ENCODE measurements at regions not wholly inside any gene's neighbourhood (a gene's known extent, or its start where the extent isn't known, plus 50 kb on each side); places are given as distances from the start of the nearest gene placed in this dataset.

- ATAC-seq (no peak), DNase-seq (ENCODE audit: low spot score) (no peak)
- no peak overlapping the region for H3K27ac Mint-ChIP-seq
- H3K4me3 Mint-ChIP-seq: no peak overlapping the region
- TF ChIP-seq ZNF138 (CRISPR knock-in tag; conservative IDR thresholded peaks at IDR 0.05) (no peak), ZNF219 (CRISPR knock-in tag; IDR thresholded peaks at IDR 0.05; ENCODE audit: borderline replicate concordance) (no peak), IRF1 (CRISPR knock-in tag; IDR thresholded peaks at IDR 0.05) (no peak), GRHL2 (CRISPR knock-in tag; IDR thresholded peaks at IDR 0.05; ENCODE audit: insufficient replicate concordance, severe bottlenecking) (no peak), NR1H2 (CRISPR knock-in tag; IDR thresholded peaks at IDR 0.05) (no peak), ATF3 (CRISPR knock-in tag; conservative IDR thresholded peaks at IDR 0.05) (no peak), CREM (CRISPR knock-in tag; IDR thresholded peaks at IDR 0.05) (no peak), USF2 (CRISPR knock-in tag; IDR thresholded peaks at IDR 0.05) (no peak), ZNF671 (CRISPR knock-in tag; IDR thresholded peaks at IDR 0.05) (no peak), FOXP4 (CRISPR knock-in tag; IDR thresholded peaks at IDR 0.05) (no peak), NFATC4 (CRISPR knock-in tag; IDR thresholded peaks at IDR 0.05) (no peak), PRRX2 (CRISPR knock-in tag; IDR thresholded peaks at IDR 0.05) (no peak), ELF4 (CRISPR knock-in tag; IDR thresholded peaks at IDR 0.05; ENCODE audit: low read depth) (no peak), FOXP1 (CRISPR knock-in tag; IDR thresholded peaks at IDR 0.05; ENCODE audit: borderline replicate concordance) (no peak)
- TF ChIP-seq, protein P1, sequence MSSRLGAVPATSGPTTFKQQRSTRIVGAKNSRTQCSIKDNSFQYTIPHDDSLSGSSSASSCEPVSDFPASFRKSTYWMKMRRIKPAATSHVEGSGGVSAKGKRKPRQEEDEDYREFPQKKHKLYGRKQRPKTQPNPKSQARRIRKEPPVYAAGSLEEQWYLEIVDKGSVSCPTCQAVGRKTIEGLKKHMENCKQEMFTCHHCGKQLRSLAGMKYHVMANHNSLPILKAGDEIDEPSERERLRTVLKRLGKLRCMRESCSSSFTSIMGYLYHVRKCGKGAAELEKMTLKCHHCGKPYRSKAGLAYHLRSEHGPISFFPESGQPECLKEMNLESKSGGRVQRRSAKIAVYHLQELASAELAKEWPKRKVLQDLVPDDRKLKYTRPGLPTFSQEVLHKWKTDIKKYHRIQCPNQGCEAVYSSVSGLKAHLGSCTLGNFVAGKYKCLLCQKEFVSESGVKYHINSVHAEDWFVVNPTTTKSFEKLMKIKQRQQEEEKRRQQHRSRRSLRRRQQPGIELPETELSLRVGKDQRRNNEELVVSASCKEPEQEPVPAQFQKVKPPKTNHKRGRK (CRISPR knock-in tag; IDR thresholded peaks at IDR 0.05; ENCODE audit: borderline replicate concordance): no peak
- TF ChIP-seq, protein P2, sequence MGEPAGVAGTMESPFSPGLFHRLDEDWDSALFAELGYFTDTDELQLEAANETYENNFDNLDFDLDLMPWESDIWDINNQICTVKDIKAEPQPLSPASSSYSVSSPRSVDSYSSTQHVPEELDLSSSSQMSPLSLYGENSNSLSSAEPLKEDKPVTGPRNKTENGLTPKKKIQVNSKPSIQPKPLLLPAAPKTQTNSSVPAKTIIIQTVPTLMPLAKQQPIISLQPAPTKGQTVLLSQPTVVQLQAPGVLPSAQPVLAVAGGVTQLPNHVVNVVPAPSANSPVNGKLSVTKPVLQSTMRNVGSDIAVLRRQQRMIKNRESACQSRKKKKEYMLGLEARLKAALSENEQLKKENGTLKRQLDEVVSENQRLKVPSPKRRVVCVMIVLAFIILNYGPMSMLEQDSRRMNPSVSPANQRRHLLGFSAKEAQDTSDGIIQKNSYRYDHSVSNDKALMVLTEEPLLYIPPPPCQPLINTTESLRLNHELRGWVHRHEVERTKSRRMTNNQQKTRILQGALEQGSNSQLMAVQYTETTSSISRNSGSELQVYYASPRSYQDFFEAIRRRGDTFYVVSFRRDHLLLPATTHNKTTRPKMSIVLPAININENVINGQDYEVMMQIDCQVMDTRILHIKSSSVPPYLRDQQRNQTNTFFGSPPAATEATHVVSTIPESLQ (CRISPR knock-in tag; IDR thresholded peaks at IDR 0.05): no peak
- TF ChIP-seq, protein P3, sequence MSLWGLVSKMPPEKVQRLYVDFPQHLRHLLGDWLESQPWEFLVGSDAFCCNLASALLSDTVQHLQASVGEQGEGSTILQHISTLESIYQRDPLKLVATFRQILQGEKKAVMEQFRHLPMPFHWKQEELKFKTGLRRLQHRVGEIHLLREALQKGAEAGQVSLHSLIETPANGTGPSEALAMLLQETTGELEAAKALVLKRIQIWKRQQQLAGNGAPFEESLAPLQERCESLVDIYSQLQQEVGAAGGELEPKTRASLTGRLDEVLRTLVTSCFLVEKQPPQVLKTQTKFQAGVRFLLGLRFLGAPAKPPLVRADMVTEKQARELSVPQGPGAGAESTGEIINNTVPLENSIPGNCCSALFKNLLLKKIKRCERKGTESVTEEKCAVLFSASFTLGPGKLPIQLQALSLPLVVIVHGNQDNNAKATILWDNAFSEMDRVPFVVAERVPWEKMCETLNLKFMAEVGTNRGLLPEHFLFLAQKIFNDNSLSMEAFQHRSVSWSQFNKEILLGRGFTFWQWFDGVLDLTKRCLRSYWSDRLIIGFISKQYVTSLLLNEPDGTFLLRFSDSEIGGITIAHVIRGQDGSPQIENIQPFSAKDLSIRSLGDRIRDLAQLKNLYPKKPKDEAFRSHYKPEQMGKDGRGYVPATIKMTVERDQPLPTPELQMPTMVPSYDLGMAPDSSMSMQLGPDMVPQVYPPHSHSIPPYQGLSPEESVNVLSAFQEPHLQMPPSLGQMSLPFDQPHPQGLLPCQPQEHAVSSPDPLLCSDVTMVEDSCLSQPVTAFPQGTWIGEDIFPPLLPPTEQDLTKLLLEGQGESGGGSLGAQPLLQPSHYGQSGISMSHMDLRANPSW (CRISPR knock-in tag; conservative IDR thresholded peaks at IDR 0.05; ENCODE audit: low read depth): no peak
- TF ChIP-seq, protein P4, sequence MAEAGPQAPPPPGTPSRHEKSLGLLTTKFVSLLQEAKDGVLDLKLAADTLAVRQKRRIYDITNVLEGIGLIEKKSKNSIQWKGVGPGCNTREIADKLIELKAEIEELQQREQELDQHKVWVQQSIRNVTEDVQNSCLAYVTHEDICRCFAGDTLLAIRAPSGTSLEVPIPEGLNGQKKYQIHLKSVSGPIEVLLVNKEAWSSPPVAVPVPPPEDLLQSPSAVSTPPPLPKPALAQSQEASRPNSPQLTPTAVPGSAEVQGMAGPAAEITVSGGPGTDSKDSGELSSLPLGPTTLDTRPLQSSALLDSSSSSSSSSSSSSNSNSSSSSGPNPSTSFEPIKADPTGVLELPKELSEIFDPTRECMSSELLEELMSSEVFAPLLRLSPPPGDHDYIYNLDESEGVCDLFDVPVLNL (CRISPR knock-in tag; IDR thresholded peaks at IDR 0.05; ENCODE audit: borderline replicate concordance, low read depth): no peak
- H3K27me3 Mint-ChIP-seq (ENCODE audit: low read depth): peaks cover 8% of the 10 kb centered on the region
- H3K9me3 Mint-ChIP-seq: no peaks in the 10 kb centered on the region; the same call in 1 of the 2 replicates
- H3K36me3 Mint-ChIP-seq: no peaks in the 10 kb centered on the region
- CTCF ChIA-PET: no interaction called here
- peaks cover 17% of the 10 kb centered on the region for H3K4me1 Mint-ChIP-seq
- POLR2A ChIA-PET: no interaction called here
These were observed 155.5 kb downstream of the DACT1 start for GRCh38 chr14:58793131-58793740.
